ENCODE measurements at regions not wholly inside any gene's neighbourhood (a gene's known extent, or its start where the extent isn't known, plus 50 kb on each side); places are given as distances from the start of the nearest gene placed in this dataset.

DNA sequence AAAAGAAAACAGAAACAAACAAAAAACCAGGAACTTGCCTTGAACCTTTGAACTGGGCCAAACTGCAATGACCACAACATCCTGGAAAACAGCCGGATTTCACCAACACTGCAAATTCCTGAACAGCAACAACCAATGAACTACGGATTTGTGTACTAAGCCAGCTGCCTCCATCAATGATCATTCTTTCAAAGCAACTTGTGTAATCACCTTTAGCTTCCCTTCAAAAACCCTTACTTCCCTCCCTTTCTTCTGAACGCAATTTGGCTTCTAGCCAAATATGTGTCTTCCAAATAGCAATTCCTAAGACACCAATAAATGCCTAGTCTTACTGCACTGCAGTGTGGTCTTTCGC, 98.5 kb upstream of the FAM47C start:
- Histone ChIP-seq H3K27ac (ENCODE audit: low read length) (no peak overlapping the region), H3K4me3 (ENCODE audit: low read length in 2 of 2) (no peak overlapping the region), H3K27me3 (ENCODE audit: control insufficient read depth in 1 of 2, insufficient read depth in 2 of 2, low read length in 2 of 2) (no peaks in the 10 kb centered on the region), H3K9me3 (ENCODE audit: control insufficient read depth in 2 of 2, low read length in 2 of 2) (no peaks in the 10 kb centered on the region), H3K4me1 (ENCODE audit: control insufficient read depth, insufficient read depth, low read length) (no peaks in the 10 kb centered on the region), H3K36me3 (ENCODE audit: control insufficient read depth in 2 of 2, insufficient read depth in 2 of 2, low read length in 2 of 2) (no peaks in the 10 kb centered on the region), H3K9ac (ENCODE audit: low read length in 2 of 2) (no peak overlapping the region)

DNA sequence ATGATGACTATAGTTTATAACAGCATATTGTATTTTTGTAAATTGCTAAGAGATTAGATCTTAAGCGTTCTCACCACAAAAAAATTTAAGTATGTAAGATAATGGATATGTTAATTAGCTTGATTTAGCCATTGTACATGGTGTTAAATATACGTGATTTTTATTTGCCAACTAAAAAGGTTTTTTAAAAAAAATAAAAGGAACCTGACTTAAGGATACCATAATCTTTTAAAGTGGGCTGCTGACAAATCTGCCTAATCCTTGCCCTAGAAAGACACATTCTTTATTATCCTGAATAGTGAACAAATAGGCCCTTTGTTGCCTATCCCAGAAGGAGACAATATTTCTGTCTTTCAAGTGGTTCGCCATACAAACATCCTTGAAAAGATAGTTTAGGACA, 94.6 kb upstream of the FAM47C start:
- Histone ChIP-seq H3K4me1 (ENCODE audit: control insufficient read depth, insufficient read depth, low read length) (no peaks in the 10 kb centered on the region), H3K4me3 (ENCODE audit: low read length in 2 of 2) (no peak overlapping the region), H3K9me3 (ENCODE audit: control insufficient read depth in 2 of 2, low read length in 2 of 2) (no peaks in the 10 kb centered on the region), H3K9ac (ENCODE audit: low read length in 2 of 2) (no peak overlapping the region), H3K36me3 (ENCODE audit: control insufficient read depth in 2 of 2, insufficient read depth in 2 of 2, low read length in 2 of 2) (no peaks in the 10 kb centered on the region), H3K27me3 (ENCODE audit: control insufficient read depth in 1 of 2, insufficient read depth in 2 of 2, low read length in 2 of 2) (no peaks in the 10 kb centered on the region), H3K27ac (ENCODE audit: low read length) (no peak overlapping the region)

DNA sequence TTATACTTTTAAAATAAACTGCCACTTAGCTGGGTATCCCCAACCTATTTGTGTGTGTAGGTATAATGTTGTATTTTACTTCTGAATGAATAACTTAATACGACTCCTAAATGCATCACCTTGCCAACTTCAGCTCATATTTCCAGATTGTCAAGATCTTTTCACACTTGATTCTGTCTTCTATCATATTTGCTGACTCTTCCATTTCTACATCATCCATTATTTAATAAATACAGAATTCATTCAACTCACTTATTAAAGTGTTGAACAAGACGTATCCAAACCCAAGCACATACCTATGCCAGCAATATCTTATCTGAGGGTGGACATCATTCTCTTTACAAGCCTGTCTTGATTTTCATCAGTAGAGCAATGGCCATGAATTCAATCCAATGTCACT, 91.2 kb upstream of the FAM47C start:
- no peaks in the 10 kb centered on the region for H3K36me3 ChIP-seq (ENCODE audit: control insufficient read depth in 2 of 2, insufficient read depth in 2 of 2, low read length in 2 of 2)
- H3K4me1 ChIP-seq (ENCODE audit: control insufficient read depth, insufficient read depth, low read length), result no peaks in the 10 kb centered on the region
- H3K27me3 ChIP-seq (ENCODE audit: control insufficient read depth in 1 of 2, insufficient read depth in 2 of 2, low read length in 2 of 2), result no peaks in the 10 kb centered on the region
- H3K9me3 ChIP-seq (ENCODE audit: control insufficient read depth in 2 of 2, low read length in 2 of 2), result no peaks in the 10 kb centered on the region
- no peak overlapping the region for H3K27ac ChIP-seq (ENCODE audit: low read length)
- no peak overlapping the region for H3K4me3 ChIP-seq (ENCODE audit: low read length in 2 of 2)
- H3K9ac ChIP-seq (ENCODE audit: low read length in 2 of 2), result no peak overlapping the region

DNA sequence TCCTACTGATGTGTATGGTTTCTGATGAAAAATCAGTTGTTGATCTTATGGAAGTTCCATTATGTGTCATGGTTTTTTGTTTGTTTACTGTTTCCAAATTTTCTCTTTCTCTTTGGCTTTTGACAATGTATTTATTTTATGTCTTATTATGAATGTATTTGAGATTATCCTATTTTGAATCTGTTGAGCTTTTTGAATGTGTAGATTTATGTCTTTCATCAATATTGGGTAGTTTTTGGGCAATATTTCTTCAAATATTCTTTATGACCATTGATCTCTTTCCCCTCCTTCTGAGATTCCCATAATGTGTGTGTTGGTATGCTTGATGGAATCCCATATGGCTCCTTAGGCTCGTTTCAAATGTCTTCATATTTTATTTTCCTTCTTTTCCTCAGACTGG, 80.5 kb upstream of the FAM47C start:
- H3K4me1 ChIP-seq (ENCODE audit: control insufficient read depth, insufficient read depth, low read length), result no peaks in the 10 kb centered on the region
- H3K9ac ChIP-seq (ENCODE audit: low read length in 2 of 2), result no peak overlapping the region
- H3K36me3 ChIP-seq (ENCODE audit: control insufficient read depth in 2 of 2, insufficient read depth in 2 of 2, low read length in 2 of 2), result no peaks in the 10 kb centered on the region
- H3K4me3 ChIP-seq (ENCODE audit: low read length in 2 of 2), result no peak overlapping the region
- peaks cover 0 to 3% of the 10 kb centered on the region in 2 donors for H3K27me3 ChIP-seq (ENCODE audit: control insufficient read depth in 1 of 2, insufficient read depth in 2 of 2, low read length in 2 of 2)
- no peak overlapping the region for H3K27ac ChIP-seq (ENCODE audit: low read length)
- H3K9me3 ChIP-seq (ENCODE audit: control insufficient read depth in 2 of 2, low read length in 2 of 2), result peaks cover 0 to 4% of the 10 kb centered on the region in 2 donors

DNA sequence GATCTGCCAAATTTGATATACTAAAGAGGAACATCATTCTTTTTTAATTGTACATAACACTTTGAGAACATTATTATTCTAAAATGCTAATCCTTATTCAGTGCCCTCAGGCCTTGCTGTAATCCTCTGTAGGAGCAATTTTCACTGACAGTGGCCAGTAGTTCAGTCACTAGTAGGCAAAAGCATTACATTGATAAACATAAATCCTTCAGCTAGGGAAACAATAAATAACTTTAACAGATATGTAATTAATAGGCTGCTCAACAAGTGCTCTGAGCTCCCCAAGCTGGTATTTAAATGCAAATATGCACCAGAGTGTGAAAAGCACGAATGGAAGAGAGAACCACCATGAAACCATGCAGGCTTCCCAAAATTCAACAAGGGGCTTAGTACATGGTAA, 77.7 kb upstream of the FAM47C start:
- Histone ChIP-seq H3K4me1 (ENCODE audit: control insufficient read depth, insufficient read depth, low read length) (no peaks in the 10 kb centered on the region), H3K36me3 (ENCODE audit: control insufficient read depth in 2 of 2, insufficient read depth in 2 of 2, low read length in 2 of 2) (no peaks in the 10 kb centered on the region), H3K27ac (ENCODE audit: low read length) (no peak overlapping the region), H3K4me3 (ENCODE audit: low read length in 2 of 2) (no peak overlapping the region), H3K9me3 (ENCODE audit: control insufficient read depth in 2 of 2, low read length in 2 of 2) (peaks cover 0 to 4% of the 10 kb centered on the region in 2 donors), H3K27me3 (ENCODE audit: control insufficient read depth in 1 of 2, insufficient read depth in 2 of 2, low read length in 2 of 2) (no peaks in the 10 kb centered on the region), H3K9ac (ENCODE audit: low read length in 2 of 2) (no peak overlapping the region)

DNA sequence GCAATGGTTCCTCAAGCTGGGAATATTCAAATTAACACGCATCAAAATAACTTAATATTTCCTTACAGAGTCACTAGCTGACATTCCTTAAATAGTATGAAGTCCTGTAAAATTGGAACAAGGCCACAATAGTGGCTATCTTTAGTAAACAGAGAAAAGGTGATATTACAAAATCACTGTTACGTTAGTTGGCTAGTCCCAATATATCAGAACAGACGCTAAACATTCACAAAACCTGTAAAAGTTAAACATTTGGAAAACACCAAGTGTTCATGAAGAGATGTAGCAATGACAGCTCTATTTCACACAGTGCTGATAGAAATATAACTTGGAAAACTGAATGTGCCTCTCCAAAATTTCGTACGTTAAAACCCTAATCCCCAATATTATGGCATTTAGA, 61.0 kb upstream of the FAM47C start:
- Histone ChIP-seq H3K4me3 (ENCODE audit: low read length in 2 of 2) (no peak overlapping the region), H3K27me3 (ENCODE audit: control insufficient read depth in 1 of 2, insufficient read depth in 2 of 2, low read length in 2 of 2) (no peaks in the 10 kb centered on the region), H3K9ac (ENCODE audit: low read length in 2 of 2) (no peak overlapping the region), H3K9me3 (ENCODE audit: control insufficient read depth in 2 of 2, low read length in 2 of 2) (no peaks in the 10 kb centered on the region), H3K27ac (ENCODE audit: low read length) (no peak overlapping the region), H3K4me1 (ENCODE audit: control insufficient read depth, insufficient read depth, low read length) (no peaks in the 10 kb centered on the region), H3K36me3 (ENCODE audit: control insufficient read depth in 2 of 2, insufficient read depth in 2 of 2, low read length in 2 of 2) (no peaks in the 10 kb centered on the region)

DNA sequence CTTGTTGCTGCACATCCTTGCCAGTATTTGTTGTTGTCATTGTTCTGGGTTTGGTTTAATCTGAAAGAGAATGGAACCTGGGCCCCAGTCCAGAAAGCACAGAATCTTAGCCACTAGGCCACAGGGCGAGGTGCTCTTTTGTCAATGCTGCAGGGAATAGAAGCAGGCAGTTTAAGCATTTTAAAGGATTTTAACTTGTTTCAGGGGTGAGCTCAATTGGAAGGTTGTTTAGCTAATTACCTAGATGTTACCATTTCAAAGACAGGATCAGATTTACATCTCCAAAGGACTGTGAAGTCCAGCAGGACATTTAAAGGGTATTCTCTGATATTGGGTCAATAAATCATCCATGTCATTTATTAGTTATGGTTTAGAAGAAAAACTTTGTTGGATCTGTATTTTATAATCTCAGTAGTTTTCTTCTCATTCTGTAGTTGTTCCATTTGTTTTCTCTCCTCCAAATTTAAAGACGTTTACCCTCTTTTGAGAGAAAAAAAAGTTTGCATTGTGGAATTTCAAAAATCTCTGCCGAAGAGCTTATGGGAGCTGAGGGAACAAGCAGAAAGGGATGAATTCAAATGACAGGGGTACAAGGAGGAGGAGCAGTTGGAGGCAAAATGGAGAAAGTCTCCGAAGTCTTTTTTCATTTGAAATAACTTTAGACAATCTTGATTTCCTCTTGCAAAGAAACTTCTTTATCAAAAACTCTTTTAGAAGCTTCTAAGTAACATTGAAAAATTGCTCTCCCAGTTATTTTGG, 57.5 kb upstream of the FAM47C start:
- Histone ChIP-seq H3K27me3 (ENCODE audit: control insufficient read depth in 1 of 2, insufficient read depth in 2 of 2, low read length in 2 of 2) (peaks cover 0 to 3% of the 10 kb centered on the region in 2 donors), H3K9me3 (ENCODE audit: control insufficient read depth in 2 of 2, low read length in 2 of 2) (no peaks in the 10 kb centered on the region), H3K4me3 (ENCODE audit: low read length in 2 of 2) (no peak overlapping the region), H3K9ac (ENCODE audit: low read length in 2 of 2) (no peak overlapping the region), H3K36me3 (ENCODE audit: control insufficient read depth in 2 of 2, insufficient read depth in 2 of 2, low read length in 2 of 2) (no peaks in the 10 kb centered on the region), H3K4me1 (ENCODE audit: control insufficient read depth, insufficient read depth, low read length) (no peaks in the 10 kb centered on the region), H3K27ac (ENCODE audit: low read length) (no peak overlapping the region)

DNA sequence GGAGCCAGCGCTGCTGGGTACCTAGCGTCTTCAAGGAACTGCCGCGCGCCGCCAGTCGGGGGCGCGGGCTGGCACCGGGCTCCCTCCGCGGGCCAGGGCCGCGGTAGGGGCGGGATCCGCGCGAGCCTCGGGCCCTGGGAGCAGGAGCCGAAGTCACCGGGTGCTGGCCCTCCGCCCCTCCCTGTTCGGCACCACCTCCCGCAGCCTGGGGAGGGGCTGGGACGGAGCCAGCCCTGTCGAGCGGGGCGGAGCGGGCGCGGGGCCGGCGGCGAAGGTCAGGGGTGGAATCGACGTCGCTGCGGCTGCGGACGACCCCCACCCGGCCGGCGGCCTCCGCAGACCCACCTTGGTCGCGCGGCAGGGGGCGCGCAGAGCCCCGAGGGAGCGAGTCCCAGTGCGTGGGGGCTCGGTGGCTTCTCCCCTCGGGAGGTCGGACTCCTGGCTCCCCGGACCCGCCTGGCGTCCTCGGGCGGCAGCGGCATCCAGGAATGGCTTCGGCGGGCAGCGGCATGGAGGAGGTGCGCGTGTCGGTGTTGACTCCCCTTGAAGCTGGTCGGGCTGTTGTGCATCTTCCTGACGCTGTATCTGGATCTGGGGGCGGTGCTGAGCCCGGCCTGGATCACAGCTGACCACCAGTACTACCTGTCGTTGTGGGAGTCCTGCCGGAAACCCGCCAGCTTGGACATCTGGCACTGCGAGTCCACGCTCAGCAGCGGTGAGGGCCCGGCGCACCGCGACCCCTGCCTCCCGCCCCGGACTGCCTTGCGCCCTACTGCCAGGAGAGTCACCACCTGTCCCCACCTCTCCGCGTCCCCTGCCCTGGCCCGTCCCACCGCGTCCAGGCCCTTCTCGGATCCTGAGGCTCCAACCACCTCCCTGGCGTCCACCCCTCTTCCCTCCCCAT, 50.5 kb upstream of the FAM47C start:
- Histone ChIP-seq H3K4me3 (ENCODE audit: low read length in 2 of 2) (peak overlapping the region in 1 of 2 donors; percentile 29), H3K9me3 (ENCODE audit: control insufficient read depth in 2 of 2, low read length in 2 of 2) (no peaks in the 10 kb centered on the region), H3K9ac (ENCODE audit: low read length in 2 of 2) (no peak overlapping the region), H3K27me3 (ENCODE audit: control insufficient read depth in 1 of 2, insufficient read depth in 2 of 2, low read length in 2 of 2) (peaks cover 7 to 11% of the 10 kb centered on the region in 2 donors), H3K36me3 (ENCODE audit: control insufficient read depth in 2 of 2, insufficient read depth in 2 of 2, low read length in 2 of 2) (no peaks in the 10 kb centered on the region), H3K4me1 (ENCODE audit: control insufficient read depth, insufficient read depth, low read length) (peaks cover 4% of the 10 kb centered on the region), H3K27ac (ENCODE audit: low read length) (no peak overlapping the region)
